A673 (cell line): ENCODE measurements at regions not wholly inside any gene's neighbourhood (a gene's known extent, or its start where the extent isn't known, plus 50 kb on each side); places are given as distances from the start of the nearest gene placed in this dataset.

Experiments used
- BruUV-seq: library from RNA; stranded (reverse); fragments of 400-500 nt; replicated peaks from 2 replicates; lab custom pipeline; 2021; lab: Mats Ljungman, UMichigan
- CTCF ChIA-PET: fragments of 300-600 bp; sonication (Branson Sonifier 250); formaldehyde crosslinking; loops from one replicate; lab custom pipeline; 2022; ENCODE audit warnings: antibody characterized with exemption; lab: Charles Lee
- POLR2A ChIA-PET: fragments of 300-600 bp; sonication (Branson Sonifier 250); formaldehyde crosslinking; loops from one replicate; lab custom pipeline; 2022; ENCODE audit warnings: antibody characterized with exemption; ENCODE audit not compliant: low non-redundant PET; lab: Charles Lee
- DNase-seq: peaks from one replicate; pipeline ENCODE4 v3.0.0-alpha.2; 2015; ENCODE audit warnings: low spot score
- H3K27ac ChIP-seq: fragments of 200-600 bp; sonication (generic); 2 replicates; pipeline ENCODE4 v1.5.1; 2016; ENCODE audit warnings: mixed run types, low read depth, mild to moderate bottlenecking, mixed read lengths, antibody characterized with exemption, low read length; ENCODE audit not compliant: poor library complexity, severe bottlenecking
- H3K27me3 ChIP-seq: fragments of 200-600 bp; sonication (generic); replicated peaks from 2 replicates; pipeline ENCODE4 v1.6.1; 2017; ENCODE audit warnings: mixed run types, low read depth, mild to moderate bottlenecking, mixed read lengths, antibody characterized with exemption, low read length; ENCODE audit not compliant: insufficient read depth, poor library complexity
- H3K36me3 ChIP-seq: fragments of 200-600 bp; sonication (generic); 2 replicates; pipeline ENCODE4 v1.6.1; 2016; ENCODE audit warnings: mixed run types, mild to moderate bottlenecking, mixed read lengths, antibody characterized with exemption, low read length; ENCODE audit not compliant: insufficient read depth, poor library complexity, severe bottlenecking
- H3K4me1 ChIP-seq: fragments of 200-600 bp; sonication (generic); 2 replicates; pipeline ENCODE4 v1.6.1; 2017; ENCODE audit warnings: mixed run types, mild to moderate bottlenecking, mixed read lengths, antibody characterized with exemption, low read length; ENCODE audit not compliant: insufficient read depth, poor library complexity, severe bottlenecking
- H3K4me3 ChIP-seq: fragments of 200-600 bp; sonication (generic); 2 replicates; pipeline ENCODE4 v1.5.1; 2016; ENCODE audit warnings: low read depth, mixed run types, mild to moderate bottlenecking, mixed read lengths, low read length; ENCODE audit not compliant: poor library complexity, severe bottlenecking
- H3K9me3 ChIP-seq: fragments of 200-600 bp; sonication (generic); 2 replicates; pipeline ENCODE4 v1.6.1; 2016; ENCODE audit warnings: mixed run types, low read depth, mild to moderate bottlenecking, mixed read lengths, antibody characterized with exemption, low read length; ENCODE audit not compliant: poor library complexity, severe bottlenecking
- CTCF ChIP-seq: fragments of 300-800, 200-600 bp; sonication (generic); conservative IDR thresholded peaks from 2 replicates; pipeline ENCODE4 v1.5.1; 2017; ENCODE audit warnings: low read depth, mild to moderate bottlenecking, antibody characterized with exemption, low read length, moderate library complexity, mixed read lengths
- EZH2 ChIP-seq: fragments of 200-600 bp; sonication (generic); IDR thresholded peaks from 2 replicates; pipeline ENCODE4 v1.6.1; 2017; ENCODE audit warnings: borderline replicate concordance, low read depth, mild to moderate bottlenecking, mixed read lengths, antibody characterized with exemption, low read length; ENCODE audit not compliant: poor library complexity, severe bottlenecking
- intact Hi-C: fragments of 100-400 bp; cut with micrococcal nuclease; formaldehyde crosslinking; loops from one replicate; pipeline ENCODE4 v1.10.0; 2022; ENCODE audit not compliant: unreplicated experiment

- POLR2A ChIA-PET: no interaction called here
- no peak for DNase-seq
- no peaks in the 10 kb centered on the region for H3K36me3 ChIP-seq
- H3K4me3 ChIP-seq: no peak overlapping the region
- CTCF ChIA-PET: no interaction called here
- peaks cover 5% of the 10 kb centered on the region for H3K27me3 ChIP-seq
- TF ChIP-seq CTCF (no peak), EZH2 (no peak)
- no peak overlapping the region for H3K27ac ChIP-seq
- H3K9me3 ChIP-seq: no peaks in the 10 kb centered on the region
- no TSS peak for BruUV-seq
- intact Hi-C loops: no loop called here
- no peaks in the 10 kb centered on the region for H3K4me1 ChIP-seq
Observed at GRCh38 chr3:159191447-159191846, 389.6 kb downstream of the MFSD1 start.

GRCh38 chr3:159196359-159196758 is 394.5 kb downstream of the MFSD1 start:
- ChIA-PET POLR2A (no interaction called here), CTCF (no interaction called here)
- Histone ChIP-seq H3K9me3 (peaks cover 4% of the 10 kb centered on the region), H3K4me3 (no peak overlapping the region), H3K27ac (no peak overlapping the region), H3K36me3 (no peaks in the 10 kb centered on the region), H3K4me1 (no peaks in the 10 kb centered on the region), H3K27me3 (peaks cover 5% of the 10 kb centered on the region)
- no peak for TF ChIP-seq CTCF
- TF ChIP-seq EZH2: no peak
- no TSS peak for BruUV-seq
- no peak for DNase-seq
- intact Hi-C loops: no loop called here

- POLR2A ChIA-PET: no interaction called here
- BruUV-seq: no TSS peak
- no peak for DNase-seq
Observed at GRCh38 chr3:159200176-159200575, 398.3 kb downstream of the MFSD1 start.

More at GRCh38 chr3:159200176-159200575, 398.3 kb downstream of the MFSD1 start:
- Histone ChIP-seq H3K4me1 (no peaks in the 10 kb centered on the region), H3K27ac (no peak overlapping the region), H3K27me3 (no peaks in the 10 kb centered on the region), H3K9me3 (peaks cover 4% of the 10 kb centered on the region), H3K4me3 (no peak overlapping the region), H3K36me3 (no peaks in the 10 kb centered on the region)
- intact Hi-C loops: no loop called here
- no peak for TF ChIP-seq EZH2
- TF ChIP-seq CTCF: no peak
- CTCF ChIA-PET: no interaction called here
